HUES6 (cell line): ENCODE measurements at regions not wholly inside any gene's neighbourhood (a gene's known extent, or its start where the extent isn't known, plus 50 kb on each side); places are given as distances from the start of the nearest gene placed in this dataset.
"Not testable (repeated sequence)": the region's sequence is repeated elsewhere in the genome, so short reads cannot be mapped to it uniquely, and the experiment has no call there.

Experiments
- H3K27ac ChIP-seq: 2 replicates; pipeline ENCODE4 v1.7.0; 2013; ENCODE audit warnings: low read depth, mild to moderate bottlenecking, low read length, inconsistent platforms
- H3K27me3 ChIP-seq: 2 replicates; pipeline ENCODE4 v1.6.1; 2013; ENCODE audit warnings: low read length; ENCODE audit not compliant: control insufficient read depth, insufficient read depth
- H3K36me3 ChIP-seq: 2 replicates; pipeline ENCODE4 v1.6.1; 2013; ENCODE audit warnings: low read length; ENCODE audit not compliant: control insufficient read depth, insufficient read depth
- H3K4me1 ChIP-seq: 2 replicates; pipeline ENCODE4 v1.6.1; 2013; ENCODE audit warnings: low read length; ENCODE audit not compliant: control insufficient read depth, insufficient read depth
- H3K4me3 ChIP-seq: 2 replicates; pipeline ENCODE4 v1.5.1; 2013; ENCODE audit warnings: low read depth, low read length
- H3K9ac ChIP-seq: one replicate; pipeline ENCODE4 v1.6.1; 2013; ENCODE audit warnings: mild to moderate bottlenecking, low read length
- H3K9me3 ChIP-seq: 2 replicates; pipeline ENCODE4 v1.6.1; 2013; ENCODE audit warnings: low read depth, low read length; ENCODE audit not compliant: control insufficient read depth, insufficient read depth

DNA sequence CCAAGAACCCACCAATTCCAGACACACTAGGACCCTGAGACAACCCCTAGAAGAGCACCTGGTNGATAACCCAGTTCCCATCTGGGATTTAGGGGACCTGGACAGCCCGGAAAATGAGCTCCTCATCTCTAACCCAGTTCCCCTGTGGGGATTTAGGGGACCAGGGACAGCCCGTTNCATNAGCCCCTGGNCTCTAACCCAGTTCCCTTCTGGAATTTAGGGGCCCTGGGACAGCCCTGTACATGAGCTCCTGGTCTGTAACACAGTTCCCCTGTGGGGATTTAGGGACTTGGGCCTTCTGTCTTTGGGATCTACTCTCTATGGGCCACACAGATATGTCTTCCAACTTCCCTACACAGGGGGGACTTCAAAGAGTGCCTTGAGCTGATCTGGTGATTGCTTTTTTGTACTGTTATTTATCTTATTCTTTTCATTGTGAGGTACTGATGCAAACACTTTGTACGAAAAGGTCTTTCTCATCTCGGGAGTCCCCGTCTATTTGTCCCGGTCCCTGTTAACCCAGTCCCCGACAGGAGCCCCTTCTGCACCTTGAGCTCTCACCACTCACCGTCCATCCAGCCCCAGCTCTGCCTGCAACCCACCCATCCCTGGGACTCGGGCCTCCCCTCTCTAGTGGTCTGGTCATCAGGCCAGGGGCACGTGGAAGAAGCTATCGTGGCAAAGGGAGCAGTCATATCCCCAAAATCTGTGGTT is 58.2 kb upstream of the PLCXD1 start:
- not testable (repeated sequence) for H3K9me3 ChIP-seq, H3K36me3 ChIP-seq, H3K9ac ChIP-seq, H3K27me3 ChIP-seq, H3K4me3 ChIP-seq, H3K27ac ChIP-seq, H3K4me1 ChIP-seq

- not testable (repeated sequence) for H3K27ac ChIP-seq, H3K4me3 ChIP-seq, H3K36me3 ChIP-seq, H3K9me3 ChIP-seq, H3K4me1 ChIP-seq, H3K27me3 ChIP-seq, H3K9ac ChIP-seq
These were observed 57.7 kb upstream of the PLCXD1 start for GRCh38 chrX:223514-223854.

DNA sequence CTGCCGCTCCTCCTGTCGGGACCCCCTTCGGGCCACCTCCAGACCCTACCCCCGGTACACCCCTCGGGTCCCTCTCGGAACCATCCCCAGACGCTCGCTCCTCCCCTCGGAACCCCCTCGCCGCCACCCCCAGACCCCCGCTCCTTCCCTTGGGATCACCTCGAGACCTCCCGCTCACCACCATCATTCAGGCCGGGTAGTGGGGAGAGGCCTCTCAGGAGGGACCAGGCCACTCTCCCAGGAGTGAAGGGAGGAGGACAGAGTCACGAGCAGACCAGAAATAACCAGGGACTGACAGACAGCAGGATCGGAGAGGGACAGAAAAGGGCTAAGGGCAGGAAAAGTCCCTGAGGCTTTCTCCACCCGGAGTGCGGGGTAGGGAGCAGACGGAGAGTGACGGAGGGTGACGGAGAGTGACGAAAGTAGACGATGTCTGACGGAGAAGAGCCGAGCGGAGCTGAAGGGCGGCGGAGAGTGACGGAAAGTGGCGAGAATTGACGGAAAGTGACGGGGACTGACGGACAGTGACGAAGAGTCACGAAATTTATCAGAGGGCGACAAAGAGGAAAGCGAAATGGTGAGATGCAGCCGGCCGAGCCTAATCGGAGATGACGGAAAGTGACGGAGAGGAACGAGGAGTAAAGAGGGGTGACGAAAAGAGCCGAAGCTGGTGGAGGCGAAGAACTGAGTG is 54.6 kb upstream of the PLCXD1 start:
- not testable (repeated sequence) for H3K4me1 ChIP-seq, H3K9me3 ChIP-seq, H3K9ac ChIP-seq, H3K27me3 ChIP-seq, H3K27ac ChIP-seq, H3K36me3 ChIP-seq
- H3K4me3 ChIP-seq = peak overlapping the region; percentile 53

GRCh38 chrX:227396-227795 is 53.8 kb upstream of the PLCXD1 start:
- not testable (repeated sequence) for H3K27ac ChIP-seq, H3K9ac ChIP-seq, H3K27me3 ChIP-seq, H3K4me1 ChIP-seq, H3K9me3 ChIP-seq, H3K36me3 ChIP-seq, H3K4me3 ChIP-seq
